ENCODE measurements at regions not wholly inside any gene's neighbourhood (a gene's known extent, or its start where the extent isn't known, plus 50 kb on each side); places are given as distances from the start of the nearest gene placed in this dataset.
A peak's percentile ranks its signal among the peaks of the same experiment; 100 is the strongest.

GRCh38 chr5:30849931-30850710 is 343.4 kb upstream of the CDH6 start:
- Histone ChIP-seq H3K27me3 (ENCODE audit: control insufficient read depth, insufficient read depth, low read length) (no peaks in the 10 kb centered on the region), H3K36me3 (ENCODE audit: control insufficient read depth, insufficient read depth, low read length) (no peaks in the 10 kb centered on the region), H3K4me1 (ENCODE audit: control insufficient read depth, insufficient read depth, low read length) (no peaks in the 10 kb centered on the region), H3K9me3 (ENCODE audit: control insufficient read depth, insufficient read depth, low read length) (no peaks in the 10 kb centered on the region), H3K4me3 (ENCODE audit: low read depth, low read length) (no peak overlapping the region), H3K27ac (ENCODE audit: low read depth, low read length) (no peak overlapping the region)
- DNase-seq (ENCODE audit: low read depth in 4 of 6, low spot score in 6 of 6), result peak in 3 of 6 donors; percentile 4 to 54 (median 7)
- 83% methylated on average over 2 of the region's 6 CpGs for WGBS (ENCODE audit: insufficient coverage)

GRCh38 chr5:30846171-30846570 is 347.3 kb upstream of the CDH6 start:
- Histone ChIP-seq H3K4me1 (ENCODE audit: control insufficient read depth, insufficient read depth, low read length) (no peaks in the 10 kb centered on the region), H3K4me3 (ENCODE audit: low read depth, low read length) (no peak overlapping the region), H3K36me3 (ENCODE audit: control insufficient read depth, insufficient read depth, low read length) (no peaks in the 10 kb centered on the region), H3K27ac (ENCODE audit: low read depth, low read length) (no peak overlapping the region), H3K27me3 (ENCODE audit: control insufficient read depth, insufficient read depth, low read length) (no peaks in the 10 kb centered on the region), H3K9me3 (ENCODE audit: control insufficient read depth, insufficient read depth, low read length) (no peaks in the 10 kb centered on the region)
- no peak for DNase-seq (ENCODE audit: low read depth in 4 of 6, low spot score in 6 of 6)

- no CpG with 5 or more reads among the region's 2 CpGs for WGBS (ENCODE audit: insufficient coverage)
- Histone ChIP-seq H3K36me3 (ENCODE audit: control insufficient read depth, insufficient read depth, low read length) (no peaks in the 10 kb centered on the region), H3K4me1 (ENCODE audit: control insufficient read depth, insufficient read depth, low read length) (no peaks in the 10 kb centered on the region), H3K27ac (ENCODE audit: low read depth, low read length) (no peak overlapping the region), H3K9me3 (ENCODE audit: control insufficient read depth, insufficient read depth, low read length) (no peaks in the 10 kb centered on the region), H3K27me3 (ENCODE audit: control insufficient read depth, insufficient read depth, low read length) (no peaks in the 10 kb centered on the region), H3K4me3 (ENCODE audit: low read depth, low read length) (no peak overlapping the region)
- DNase-seq (ENCODE audit: low read depth in 4 of 6, low spot score in 6 of 6), result no peak
These were observed 348.3 kb upstream of the CDH6 start for GRCh38 chr5:30845194-30845593.

GRCh38 chr5:30843541-30843940 is 349.9 kb upstream of the CDH6 start:
- Histone ChIP-seq H3K9me3 (ENCODE audit: control insufficient read depth, insufficient read depth, low read length) (no peaks in the 10 kb centered on the region), H3K36me3 (ENCODE audit: control insufficient read depth, insufficient read depth, low read length) (no peaks in the 10 kb centered on the region), H3K4me3 (ENCODE audit: low read depth, low read length) (no peak overlapping the region), H3K27me3 (ENCODE audit: control insufficient read depth, insufficient read depth, low read length) (no peaks in the 10 kb centered on the region), H3K27ac (ENCODE audit: low read depth, low read length) (no peak overlapping the region), H3K4me1 (ENCODE audit: control insufficient read depth, insufficient read depth, low read length) (no peaks in the 10 kb centered on the region)
- no CpG with 5 or more reads among the region's 5 CpGs for WGBS (ENCODE audit: insufficient coverage)
- peak in 2 of 6 donors; percentile 20 to 68 for DNase-seq (ENCODE audit: low read depth in 4 of 6, low spot score in 6 of 6)

- Histone ChIP-seq H3K27ac (ENCODE audit: low read depth, low read length) (no peak overlapping the region), H3K9me3 (ENCODE audit: control insufficient read depth, insufficient read depth, low read length) (no peaks in the 10 kb centered on the region), H3K4me3 (ENCODE audit: low read depth, low read length) (no peak overlapping the region), H3K36me3 (ENCODE audit: control insufficient read depth, insufficient read depth, low read length) (no peaks in the 10 kb centered on the region), H3K27me3 (ENCODE audit: control insufficient read depth, insufficient read depth, low read length) (no peaks in the 10 kb centered on the region), H3K4me1 (ENCODE audit: control insufficient read depth, insufficient read depth, low read length) (no peaks in the 10 kb centered on the region)
- WGBS (ENCODE audit: insufficient coverage), result 100% methylated on average over 1 of the region's 3 CpGs
- no peak for DNase-seq (ENCODE audit: low read depth in 4 of 6, low spot score in 6 of 6)
These were observed 353.5 kb upstream of the CDH6 start for GRCh38 chr5:30839956-30840355.

GRCh38 chr5:30838936-30839496 is 354.5 kb upstream of the CDH6 start:
- no peak for DNase-seq (ENCODE audit: low read depth in 4 of 6, low spot score in 6 of 6)
- H3K9me3 ChIP-seq (ENCODE audit: control insufficient read depth, insufficient read depth, low read length), result no peaks in the 10 kb centered on the region
- no peak overlapping the region for H3K4me3 ChIP-seq (ENCODE audit: low read depth, low read length)
- no peak overlapping the region for H3K27ac ChIP-seq (ENCODE audit: low read depth, low read length)
- H3K4me1 ChIP-seq (ENCODE audit: control insufficient read depth, insufficient read depth, low read length), result no peaks in the 10 kb centered on the region
- H3K27me3 ChIP-seq (ENCODE audit: control insufficient read depth, insufficient read depth, low read length), result no peaks in the 10 kb centered on the region
- whole genome bisulfite sequencing (ENCODE audit: insufficient coverage), result 80% methylated on average over 2 of the region's 3 CpGs
- H3K36me3 ChIP-seq (ENCODE audit: control insufficient read depth, insufficient read depth, low read length), result no peaks in the 10 kb centered on the region

- no peaks in the 10 kb centered on the region for H3K4me1 ChIP-seq (ENCODE audit: control insufficient read depth, insufficient read depth, low read length)
These were observed 361.0 kb upstream of the CDH6 start for GRCh38 chr5:30832519-30832918.

GRCh38 chr5:30831605-30832004 is 361.9 kb upstream of the CDH6 start:
- Histone ChIP-seq H3K27ac (ENCODE audit: low read depth, low read length) (no peak overlapping the region), H3K4me3 (ENCODE audit: low read depth, low read length) (no peak overlapping the region), H3K9me3 (ENCODE audit: control insufficient read depth, insufficient read depth, low read length) (no peaks in the 10 kb centered on the region), H3K27me3 (ENCODE audit: control insufficient read depth, insufficient read depth, low read length) (no peaks in the 10 kb centered on the region), H3K4me1 (ENCODE audit: control insufficient read depth, insufficient read depth, low read length) (no peaks in the 10 kb centered on the region), H3K36me3 (ENCODE audit: control insufficient read depth, insufficient read depth, low read length) (no peaks in the 10 kb centered on the region)
- no peak for DNase-seq (ENCODE audit: low read depth in 4 of 6, low spot score in 6 of 6)
- WGBS (ENCODE audit: insufficient coverage), result no CpG with 5 or more reads among the region's 1 CpG

More at GRCh38 chr5:30832519-30832918, 361.0 kb upstream of the CDH6 start:
- peak in 2 of 6 donors; percentile 54 to 55 for DNase-seq (ENCODE audit: low read depth in 4 of 6, low spot score in 6 of 6)
- no peak overlapping the region for H3K4me3 ChIP-seq (ENCODE audit: low read depth, low read length)
- no peaks in the 10 kb centered on the region for H3K36me3 ChIP-seq (ENCODE audit: control insufficient read depth, insufficient read depth, low read length)
- H3K27me3 ChIP-seq (ENCODE audit: control insufficient read depth, insufficient read depth, low read length), result no peaks in the 10 kb centered on the region
- H3K9me3 ChIP-seq (ENCODE audit: control insufficient read depth, insufficient read depth, low read length), result no peaks in the 10 kb centered on the region
- H3K27ac ChIP-seq (ENCODE audit: low read depth, low read length), result no peak overlapping the region

- Histone ChIP-seq H3K27ac (ENCODE audit: low read depth, low read length) (no peak overlapping the region), H3K36me3 (ENCODE audit: control insufficient read depth, insufficient read depth, low read length) (no peaks in the 10 kb centered on the region), H3K27me3 (ENCODE audit: control insufficient read depth, insufficient read depth, low read length) (no peaks in the 10 kb centered on the region), H3K4me1 (ENCODE audit: control insufficient read depth, insufficient read depth, low read length) (no peaks in the 10 kb centered on the region), H3K9me3 (ENCODE audit: control insufficient read depth, insufficient read depth, low read length) (no peaks in the 10 kb centered on the region), H3K4me3 (ENCODE audit: low read depth, low read length) (no peak overlapping the region)
- 92% methylated on average over 2 of the region's 3 CpGs for WGBS (ENCODE audit: insufficient coverage)
- DNase-seq (ENCODE audit: low read depth in 4 of 6, low spot score in 6 of 6), result no peak
These were observed 362.4 kb upstream of the CDH6 start for GRCh38 chr5:30831123-30831522.

GRCh38 chr5:30811298-30811697 is 382.2 kb upstream of the CDH6 start:
- no peak overlapping the region for H3K27ac ChIP-seq (ENCODE audit: low read depth, low read length)
- peak in 2 of 6 donors; percentile 10 to 82 for DNase-seq (ENCODE audit: low read depth in 4 of 6, low spot score in 6 of 6)
- H3K4me3 ChIP-seq (ENCODE audit: low read depth, low read length), result no peak overlapping the region
- H3K4me1 ChIP-seq (ENCODE audit: control insufficient read depth, insufficient read depth, low read length), result no peaks in the 10 kb centered on the region
- no peaks in the 10 kb centered on the region for H3K27me3 ChIP-seq (ENCODE audit: control insufficient read depth, insufficient read depth, low read length)
- no peaks in the 10 kb centered on the region for H3K36me3 ChIP-seq (ENCODE audit: control insufficient read depth, insufficient read depth, low read length)
- no CpG with 5 or more reads among the region's 3 CpGs for WGBS (ENCODE audit: insufficient coverage)
- peaks cover 3% of the 10 kb centered on the region for H3K9me3 ChIP-seq (ENCODE audit: control insufficient read depth, insufficient read depth, low read length)

Measured in spinal cord (tissue), 9 donors.